SK-N-SH treated with all-trans-retinoic acid at 6 μM for 48 hours (cell line): ENCODE measurements at regions not wholly inside any gene's neighbourhood (a gene's known extent, or its start where the extent isn't known, plus 50 kb on each side); places are given as distances from the start of the nearest gene placed in this dataset.

Experiments used
- ARNTL ChIP-seq: fragments of 450-650 bp; formaldehyde crosslinking; IDR thresholded peaks from 2 replicates; pipeline ENCODE4 v1.5.0; 2020; ENCODE audit warnings: low read depth, mild to moderate bottlenecking, moderate library complexity, borderline replicate concordance
- BACH2 ChIP-seq: fragments of 250-450 bp; sonication (Bioruptor Pico); IDR thresholded peaks from 2 replicates; pipeline ENCODE4 v1.9.0; 2021; ENCODE audit warnings: mild to moderate bottlenecking, borderline replicate concordance
- OSR1 ChIP-seq: fragments of 250-450 bp; sonication (Bioruptor Pico); IDR thresholded peaks from 2 replicates; pipeline ENCODE4 v1.8.0; 2022; ENCODE audit warnings: moderate library complexity, mild to moderate bottlenecking, inconsistent platforms
- PATZ1 ChIP-seq: fragments of 250-450 bp; sonication (Bioruptor Pico); IDR thresholded peaks from 2 replicates; pipeline ENCODE4 v1.8.0; 2020; ENCODE audit warnings: mild to moderate bottlenecking, moderate library complexity, borderline replicate concordance
- POU6F1 ChIP-seq: fragments of 250-450 bp; sonication (Bioruptor Pico); IDR thresholded peaks from 2 replicates; pipeline ENCODE4 v1.8.0; 2021; ENCODE audit warnings: low read depth, mild to moderate bottlenecking, moderate library complexity, borderline replicate concordance
- PPARA ChIP-seq: fragments of 250-450 bp; sonication (Bioruptor Pico); IDR thresholded peaks from 2 replicates; pipeline ENCODE4 v1.5.0; 2020; ENCODE audit warnings: mild to moderate bottlenecking, borderline replicate concordance
- RARB ChIP-seq: fragments of 250-450 bp; sonication (Bioruptor Pico); IDR thresholded peaks from 2 replicates; pipeline ENCODE4 v1.8.0; 2021; ENCODE audit warnings: mild to moderate bottlenecking, moderate library complexity
- TCF4 ChIP-seq: fragments of 250-450 bp; sonication (Bioruptor Pico); IDR thresholded peaks from 2 replicates; pipeline ENCODE4 v1.8.0; 2021; ENCODE audit warnings: mild to moderate bottlenecking, moderate library complexity, borderline replicate concordance
- TOX ChIP-seq: fragments of 250-450 bp; sonication (Bioruptor Pico); IDR thresholded peaks from 2 replicates; pipeline ENCODE4 v1.8.0; 2021; ENCODE audit warnings: mild to moderate bottlenecking, moderate library complexity, borderline replicate concordance
- ZFP3 ChIP-seq: fragments of 250-450 bp; sonication (Bioruptor Pico); IDR thresholded peaks from 2 replicates; pipeline ENCODE4 v1.5.0; 2020; ENCODE audit warnings: mild to moderate bottlenecking, moderate library complexity
- ZNF70 ChIP-seq: fragments of 450-650 bp; formaldehyde crosslinking; IDR thresholded peaks from 2 replicates; pipeline ENCODE4 v1.5.0; 2020; ENCODE audit warnings: mild to moderate bottlenecking, moderate library complexity

GRCh38 chr10:37711617-37712488, 145.6 kb downstream of the ZNF248 start:
- TF ChIP-seq TCF4 (CRISPR knock-in tag) (no peak), RARB (no peak), ZNF70 (CRISPR knock-in tag) (no peak), OSR1 (CRISPR knock-in tag) (no peak), PATZ1 (CRISPR knock-in tag) (no peak), ARNTL (CRISPR knock-in tag) (no peak), BACH2 (CRISPR knock-in tag) (no peak), TOX (CRISPR knock-in tag) (no peak), ZFP3 (no peak), POU6F1 (CRISPR knock-in tag) (no peak), PPARA (CRISPR knock-in tag) (no peak)
